GM21528 (cell line): ENCODE measurements at regions not wholly inside any gene's neighbourhood (a gene's known extent, or its start where the extent isn't known, plus 50 kb on each side); places are given as distances from the start of the nearest gene placed in this dataset.

Source experiments
- ATAC-seq: cut with Tn5 transposase; IDR thresholded peaks from one replicate; pipeline ENCODE4 v1.9.1; 2021; ENCODE audit warnings: mild to moderate bottlenecking, moderate library complexity; ENCODE audit not compliant: unreplicated experiment, low FRiP score

DNA sequence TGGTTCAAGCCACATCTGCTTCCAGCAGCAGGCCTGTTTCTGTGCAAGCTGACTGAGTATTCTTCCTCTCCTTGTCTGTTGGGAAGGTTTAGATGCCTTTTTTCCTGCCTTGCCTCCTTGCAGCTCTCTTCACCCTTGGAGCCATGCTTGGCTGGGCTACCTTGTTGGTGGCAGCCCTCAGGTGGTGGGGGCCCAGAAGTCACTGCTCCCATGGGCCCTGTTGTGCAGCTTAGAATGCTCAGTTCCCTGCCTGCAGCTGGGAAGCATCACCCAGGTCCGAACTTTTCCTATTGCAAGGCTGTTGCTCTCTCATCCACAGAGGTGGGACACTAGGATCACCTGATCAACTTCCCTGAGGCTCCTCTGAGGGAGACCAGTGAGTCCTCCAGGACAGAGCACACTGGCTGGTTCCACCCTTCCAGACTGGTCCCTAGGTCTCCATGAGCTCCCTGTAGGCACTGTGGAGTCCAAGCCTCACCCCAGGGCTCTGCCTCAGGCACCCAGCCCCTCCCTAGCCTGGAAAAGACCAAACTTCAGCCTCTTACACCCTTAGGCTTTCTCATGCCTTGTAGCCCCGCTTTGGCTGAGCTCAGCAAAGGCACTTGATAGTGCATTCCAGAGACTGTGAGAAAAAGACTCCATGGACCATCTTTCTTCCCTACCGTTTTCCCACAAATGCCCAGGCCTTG is 219.3 kb upstream of the SH3BP4 start:
- no peak for ATAC-seq

DNA sequence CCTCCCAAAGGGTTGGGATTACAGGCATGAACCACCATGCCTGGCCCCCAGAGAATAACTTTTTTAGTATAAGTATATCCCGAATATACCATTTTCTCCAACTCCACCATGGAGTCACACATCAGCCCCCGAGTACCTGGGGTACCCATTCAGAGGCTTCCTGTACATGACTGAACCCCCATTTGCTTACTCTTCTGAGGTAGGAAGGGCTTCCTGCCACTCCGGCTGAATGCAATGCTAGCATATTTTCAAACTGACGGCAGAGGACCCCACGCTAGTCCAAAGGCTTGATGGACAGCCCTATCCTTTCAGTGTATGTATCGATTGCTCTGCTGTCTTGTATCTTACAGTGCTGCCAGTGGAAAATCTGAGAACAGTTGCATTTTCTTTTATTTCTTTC is 220.6 kb upstream of the SH3BP4 start:
- ATAC-seq, result no peak

DNA sequence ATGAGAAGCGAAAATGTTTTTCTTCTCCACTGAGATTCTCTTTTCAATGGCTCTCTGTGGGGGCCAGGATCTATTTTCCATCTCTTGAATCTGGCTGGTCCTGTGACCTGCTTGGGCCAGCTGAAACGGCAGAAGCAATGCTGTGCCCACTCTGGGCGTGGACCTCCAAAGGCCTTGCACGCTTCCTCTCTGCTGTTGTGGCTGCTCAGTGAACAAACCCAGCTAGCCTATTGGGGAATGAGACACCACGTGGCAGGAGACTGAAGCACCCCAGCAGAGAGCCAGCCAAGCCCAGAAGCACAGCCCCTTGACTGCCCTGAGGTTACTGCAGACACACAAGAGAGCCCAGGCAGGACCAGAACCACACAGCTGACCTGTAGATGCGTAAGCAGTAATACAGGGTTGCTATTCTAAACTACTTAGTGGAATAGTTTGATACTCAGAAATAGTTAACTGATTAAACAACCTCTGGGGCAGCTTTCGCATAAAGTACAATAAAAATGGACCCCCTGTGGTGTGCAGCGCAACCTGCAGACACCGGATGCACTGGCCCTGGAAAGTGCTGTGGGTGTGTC is 221.7 kb upstream of the SH3BP4 start:
- ATAC-seq, result no peak

DNA sequence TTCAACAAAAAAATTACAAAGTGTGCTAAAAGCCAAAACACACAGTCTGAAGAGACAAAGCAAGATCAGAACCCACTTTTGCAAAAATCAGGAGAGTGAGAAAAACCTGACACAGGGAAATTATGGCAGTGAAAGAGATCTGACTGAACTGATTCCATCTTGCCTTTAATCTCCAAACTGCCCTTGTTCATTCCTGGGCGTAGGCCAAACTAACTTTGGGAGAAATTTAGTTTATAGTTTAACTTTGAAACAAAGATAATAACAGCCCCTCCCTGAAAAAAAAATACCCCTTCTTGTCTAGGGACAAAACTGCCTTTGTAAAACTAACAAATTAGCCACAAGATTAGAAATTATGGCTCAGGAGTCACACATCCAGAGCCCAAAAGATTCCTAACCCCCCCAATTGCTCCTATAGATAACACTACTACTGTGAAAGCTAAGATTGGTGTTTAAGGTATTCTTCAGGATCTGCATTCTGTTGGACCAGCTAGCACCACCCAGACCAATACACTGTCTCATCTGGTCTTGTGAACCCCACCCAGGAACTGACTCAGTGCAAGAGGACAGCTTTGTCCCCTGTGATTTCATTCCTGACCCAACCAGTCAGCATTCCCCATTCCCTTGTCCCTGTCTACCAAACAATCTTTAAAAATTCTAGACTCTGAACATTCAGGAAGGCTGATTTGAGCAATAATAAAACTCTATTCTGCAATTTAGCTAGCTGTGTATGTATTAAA is 226.1 kb upstream of the SH3BP4 start:
- no peak for ATAC-seq

DNA sequence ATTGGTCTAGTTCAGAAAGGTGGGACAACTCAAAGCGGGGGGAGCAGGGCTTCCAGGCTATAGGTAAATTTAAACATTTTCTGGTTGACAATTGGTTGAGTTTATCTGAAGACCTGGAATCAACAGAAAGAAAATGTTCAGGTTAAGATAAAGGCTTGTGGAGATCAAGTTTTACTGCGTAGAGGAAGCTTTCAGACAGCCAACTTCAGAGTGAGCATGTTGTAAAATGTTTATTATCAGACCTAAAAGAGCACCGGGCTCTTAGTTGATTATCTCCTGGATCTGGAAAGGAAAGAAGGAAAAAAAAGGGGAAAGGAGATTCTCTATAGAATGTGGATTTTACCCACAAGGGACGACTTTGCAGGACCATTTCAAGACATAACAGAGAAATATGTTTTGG is 227.0 kb upstream of the SH3BP4 start:
- no peak for ATAC-seq

DNA sequence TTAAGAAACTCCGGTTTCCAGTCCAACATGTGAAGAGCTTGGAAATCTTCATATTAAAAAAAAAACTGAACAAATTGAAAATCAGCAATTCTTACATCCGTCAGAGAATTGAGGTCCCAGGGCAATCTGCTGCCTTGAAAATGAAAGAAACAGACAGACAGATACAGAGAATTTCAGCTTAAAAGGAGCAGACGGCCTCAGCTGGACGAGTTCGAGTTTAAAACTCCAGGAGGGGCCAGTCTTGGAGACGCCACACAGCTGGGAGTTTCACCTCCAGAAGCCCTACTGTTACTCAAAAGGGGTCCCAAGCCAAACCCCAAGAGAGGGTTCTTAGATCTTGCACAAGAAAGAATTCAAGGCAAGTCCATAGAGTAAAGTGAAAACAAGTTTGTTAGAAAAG is 226.5 kb upstream of the ARL4C start:
- no peak for ATAC-seq

DNA sequence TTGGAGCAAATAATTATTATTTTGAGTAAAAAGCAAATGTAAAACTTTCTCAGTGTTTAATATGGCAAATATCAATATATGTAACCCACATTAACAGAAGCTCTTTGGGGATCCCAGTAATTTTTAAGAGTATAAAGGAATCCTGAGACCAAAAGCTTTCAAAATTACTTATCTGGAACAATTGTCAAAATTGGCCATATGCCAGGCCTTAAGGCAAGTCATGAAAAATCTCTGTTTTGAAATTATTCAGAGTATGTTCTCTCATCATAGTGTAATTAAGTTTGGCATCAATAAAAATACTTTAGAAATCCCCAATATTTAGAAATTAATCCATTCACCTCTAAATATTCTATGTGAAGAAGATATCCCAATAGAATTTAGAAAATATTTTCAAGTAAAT is 225.3 kb upstream of the ARL4C start:
- no peak for ATAC-seq

DNA sequence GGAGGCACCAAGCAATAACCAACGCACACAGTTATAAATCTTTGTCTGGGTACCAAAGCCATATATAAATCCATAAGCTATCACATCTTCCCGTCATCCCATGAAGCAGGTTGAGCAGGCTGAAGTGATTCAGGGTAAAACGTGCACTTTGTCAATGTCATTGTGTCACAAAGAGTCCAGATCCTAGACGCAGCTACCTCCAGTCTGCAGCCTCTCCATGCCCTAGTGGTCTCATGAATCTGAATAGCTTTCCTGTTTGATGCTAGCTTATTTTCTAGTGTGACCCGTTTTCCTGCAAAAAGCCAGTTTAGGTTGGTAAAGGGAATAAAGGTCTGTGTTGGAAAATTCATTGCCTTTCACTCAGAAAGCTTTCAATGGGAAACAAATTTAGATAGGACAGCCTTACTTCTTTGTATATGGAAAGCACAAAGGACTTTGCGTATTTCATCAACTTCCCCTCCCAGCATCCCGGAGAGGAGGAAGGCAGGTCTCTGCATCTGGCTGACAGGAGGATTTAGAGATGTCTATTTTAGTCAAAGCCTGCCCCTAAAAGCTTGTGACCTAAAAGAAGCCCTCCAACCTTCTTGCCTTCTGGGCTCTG is 222.3 kb upstream of the ARL4C start:
- ATAC-seq, result no peak

DNA sequence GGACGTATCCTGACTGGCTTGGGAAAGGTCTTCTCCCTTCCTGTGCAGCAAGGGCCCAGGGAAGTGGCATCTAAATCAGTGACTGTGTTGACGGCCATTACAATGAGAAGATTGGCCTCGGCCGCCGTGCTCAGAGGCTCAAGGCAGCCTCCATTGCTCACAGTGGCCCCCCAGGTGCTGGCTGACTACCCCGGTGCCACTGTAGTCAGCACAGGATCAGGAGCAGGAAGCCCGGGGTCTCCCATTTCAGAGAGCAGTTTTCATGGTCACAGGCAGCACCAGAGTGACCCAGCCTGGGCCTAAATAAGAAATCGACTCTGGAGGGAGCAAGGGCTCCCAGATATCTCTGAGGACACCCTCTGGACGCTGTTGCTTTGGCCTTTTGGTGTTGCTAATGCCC is 219.4 kb upstream of the ARL4C start:
- ATAC-seq, result no peak

DNA sequence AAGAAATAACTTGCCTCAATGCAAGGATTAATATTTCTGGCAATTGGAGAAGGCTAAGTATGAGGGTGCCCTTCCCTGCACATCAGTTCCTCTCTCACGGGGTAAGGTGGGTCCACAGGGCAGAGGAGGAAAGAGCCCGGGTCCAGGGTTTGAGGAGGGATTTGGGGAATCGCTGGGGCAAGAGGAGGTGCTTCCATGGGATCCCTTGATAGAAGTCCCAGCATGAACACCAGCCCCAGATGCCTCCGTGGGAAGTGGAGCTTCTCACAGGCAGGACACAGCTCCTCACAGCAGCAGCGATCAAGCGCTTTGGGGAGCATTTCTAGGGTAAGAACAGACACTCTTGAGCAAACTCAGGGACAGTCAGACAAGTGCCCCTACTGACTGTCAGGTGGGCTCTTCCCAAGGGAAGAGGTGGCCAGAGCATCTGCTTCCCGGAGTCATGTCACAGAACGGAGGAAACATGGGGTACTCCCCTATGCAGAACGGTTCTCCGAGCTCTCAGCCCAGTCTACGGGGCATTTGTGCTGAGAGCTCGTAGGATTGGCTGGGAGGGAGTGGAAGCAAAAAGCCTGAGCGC is 218.9 kb upstream of the ARL4C start:
- ATAC-seq, result no peak

DNA sequence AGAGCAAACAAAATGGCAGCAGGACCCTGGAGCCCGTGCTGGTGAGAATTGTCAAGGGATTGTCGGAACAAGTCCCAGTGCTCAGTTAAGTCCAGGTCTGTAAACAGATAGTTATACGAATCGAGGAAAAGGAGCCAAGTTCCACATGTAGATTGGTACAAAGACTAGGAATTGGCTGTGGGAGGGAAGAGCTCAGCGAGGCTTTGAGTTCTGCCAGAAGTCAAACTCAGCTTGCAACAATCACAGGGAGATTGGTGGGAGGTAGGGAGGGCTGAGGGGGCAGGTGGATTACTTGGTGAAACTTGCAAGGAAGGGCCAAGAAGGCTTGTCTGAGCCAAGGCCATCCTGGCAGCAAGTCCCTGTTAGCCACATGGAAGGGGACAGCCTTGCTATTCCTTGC is 217.8 kb upstream of the ARL4C start:
- ATAC-seq, result no peak

DNA sequence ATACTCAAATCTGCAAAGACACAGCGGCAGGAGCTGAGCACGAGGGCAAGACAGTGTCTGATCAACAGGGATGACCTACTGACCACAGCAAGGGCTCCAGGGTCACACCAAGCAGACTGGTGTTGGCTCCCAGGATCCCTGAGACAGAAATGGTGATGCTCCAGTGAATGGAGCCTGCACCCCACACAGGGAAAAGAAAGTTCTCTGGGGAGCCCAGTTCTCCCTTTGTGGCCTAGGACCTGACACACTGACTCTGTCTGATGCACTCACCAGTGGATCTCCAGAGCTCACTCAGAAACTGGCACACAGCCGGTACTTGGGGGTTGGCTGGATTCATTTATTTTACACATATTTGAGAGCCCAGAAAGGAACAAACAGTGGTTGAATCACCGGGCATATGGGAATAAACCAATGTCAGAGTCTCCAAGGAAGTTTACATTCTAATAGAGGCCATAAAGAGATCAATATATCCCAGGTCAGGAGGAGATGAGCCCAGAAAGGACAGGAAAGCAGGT is 215.6 kb upstream of the ARL4C start:
- no peak for ATAC-seq

DNA sequence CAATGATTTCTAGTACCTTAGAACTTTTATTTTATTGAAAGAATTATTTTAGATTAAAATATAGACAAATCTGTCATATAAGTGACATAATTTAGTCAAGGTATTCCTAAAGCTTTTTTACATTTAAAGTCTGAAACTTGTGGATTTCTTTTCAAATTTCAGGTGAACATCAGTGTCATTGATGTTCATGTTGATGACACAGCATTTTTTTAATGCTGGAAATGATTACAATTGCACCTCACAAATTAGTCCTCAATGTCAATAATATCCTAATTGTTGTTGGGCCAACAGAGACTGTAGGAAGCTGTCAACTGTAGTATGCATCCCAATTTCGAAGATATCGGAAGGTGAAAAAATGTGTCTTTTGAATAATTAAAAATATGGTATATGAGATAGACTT is 214.4 kb upstream of the ARL4C start:
- ATAC-seq, result no peak

DNA sequence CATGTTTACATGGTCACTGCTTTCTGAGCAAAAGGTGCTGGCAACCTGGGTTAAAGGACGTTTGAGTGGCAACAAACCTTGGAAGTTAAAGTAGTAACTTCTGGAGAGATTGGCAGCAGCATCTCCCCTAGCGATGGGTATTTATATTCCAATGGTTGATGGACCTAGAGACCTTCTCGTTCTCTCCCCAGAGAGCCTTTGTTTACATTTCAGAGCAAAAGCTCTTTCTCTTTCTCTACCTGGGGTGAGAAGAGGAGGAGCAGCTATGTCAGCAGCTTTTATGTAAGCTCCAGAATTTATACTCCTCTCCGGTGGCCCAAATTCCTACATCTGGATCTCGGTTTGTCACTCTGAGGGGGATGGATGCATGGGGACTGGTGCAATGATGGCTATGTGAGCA is 213.7 kb upstream of the ARL4C start:
- no peak for ATAC-seq

DNA sequence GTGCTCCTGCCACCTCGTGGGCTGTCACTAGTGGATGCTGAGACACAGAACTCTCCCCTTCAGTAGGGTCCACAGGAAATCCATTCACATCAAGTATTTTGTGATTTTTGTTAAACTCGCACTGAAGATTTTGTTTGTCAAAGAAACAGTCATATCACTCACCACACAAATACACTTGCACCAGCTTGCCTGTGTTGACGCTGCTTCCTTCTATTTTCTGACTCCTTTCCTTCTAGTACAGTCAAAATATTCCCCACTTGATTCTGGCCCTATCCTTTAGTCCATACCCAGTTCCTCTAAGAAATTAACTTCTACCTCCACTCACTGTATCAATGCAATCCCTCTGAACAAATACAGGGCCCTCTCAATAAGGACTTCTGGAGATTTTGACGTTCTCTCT is 213.2 kb upstream of the ARL4C start:
- no peak for ATAC-seq

DNA sequence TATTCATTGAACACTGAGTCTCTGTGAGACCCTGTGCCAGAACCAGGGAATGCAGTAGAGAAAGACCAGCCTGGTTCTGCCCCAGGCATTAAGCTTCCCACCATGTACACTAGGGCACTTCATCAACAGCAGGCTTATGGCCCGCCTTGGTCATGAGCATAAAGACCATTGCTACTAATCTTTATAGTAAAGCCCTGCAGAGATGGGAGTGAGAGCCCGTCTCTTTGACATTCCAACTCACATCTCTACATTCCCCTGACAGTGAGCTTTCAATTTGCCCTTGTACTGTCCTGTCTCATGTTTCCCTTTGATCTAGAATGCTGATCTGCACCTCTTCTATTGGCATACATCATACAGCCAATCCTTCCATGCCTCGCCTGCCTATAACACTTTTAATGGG is 211.8 kb upstream of the ARL4C start:
- no peak for ATAC-seq

DNA sequence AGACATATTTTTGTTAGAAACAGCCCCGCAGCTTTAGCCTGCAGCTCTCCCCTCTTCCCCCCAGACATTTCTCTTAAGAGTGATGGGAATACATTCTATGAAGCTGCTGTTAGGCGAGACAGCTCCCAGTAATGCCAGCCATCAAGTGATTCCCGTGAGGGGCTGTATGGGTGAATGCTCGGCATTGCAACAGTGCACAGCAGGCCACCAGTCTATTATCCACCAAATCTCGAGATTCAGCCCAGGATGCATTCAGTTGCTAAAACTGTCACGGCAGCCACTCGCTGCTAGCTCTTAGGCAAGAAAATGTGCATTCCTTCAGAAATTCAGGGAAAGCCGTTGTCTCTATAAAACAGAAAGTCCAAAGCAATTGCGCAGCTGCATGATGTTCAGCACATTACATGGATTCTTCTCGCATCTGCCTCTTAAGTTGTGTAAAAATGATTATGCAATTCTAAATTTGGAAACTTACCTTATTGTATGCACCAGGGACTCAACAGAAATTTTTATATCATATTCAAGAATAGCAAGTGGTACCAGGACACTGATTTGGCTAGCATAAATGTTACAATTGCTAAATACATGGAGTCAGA is 211.3 kb upstream of the ARL4C start:
- ATAC-seq, result no peak

DNA sequence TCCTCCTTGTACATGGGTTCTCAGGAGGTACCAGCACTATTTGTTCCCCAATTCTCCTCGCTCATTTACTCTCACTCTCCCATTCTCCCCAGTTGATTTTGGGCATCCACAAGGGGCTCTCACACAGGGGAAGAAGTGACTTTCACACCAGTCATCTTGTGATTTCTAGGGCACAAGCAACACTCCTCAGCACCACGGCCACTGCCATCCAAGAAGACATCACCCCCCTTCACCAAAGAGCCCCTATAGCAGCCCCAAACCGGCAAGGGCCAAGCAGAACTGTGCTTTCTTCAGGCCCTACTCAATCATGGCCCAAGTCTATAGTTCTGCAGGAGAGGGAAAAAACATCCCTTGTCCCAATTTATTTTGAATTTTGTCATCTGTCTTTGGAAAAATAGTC is 209.2 kb upstream of the ARL4C start:
- no peak for ATAC-seq

DNA sequence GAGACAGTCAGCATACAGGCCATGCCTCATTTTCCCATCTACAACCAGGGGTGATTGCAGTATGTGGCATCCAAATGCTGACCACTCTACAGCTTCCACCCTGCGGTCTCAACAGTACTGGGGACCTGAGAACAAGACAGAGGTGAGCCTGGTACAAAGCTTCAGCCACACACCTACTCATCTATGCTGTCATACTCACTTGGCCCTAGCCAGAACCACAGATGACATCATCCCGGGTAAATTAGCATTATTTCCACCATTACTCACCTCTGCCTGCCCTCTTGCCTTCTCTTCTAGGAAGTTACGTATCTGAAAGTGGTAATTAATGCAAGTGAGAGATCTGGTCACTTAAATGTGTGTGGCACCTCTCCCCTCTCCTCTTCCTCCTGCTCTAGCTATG is 208.2 kb upstream of the ARL4C start:
- no peak for ATAC-seq

DNA sequence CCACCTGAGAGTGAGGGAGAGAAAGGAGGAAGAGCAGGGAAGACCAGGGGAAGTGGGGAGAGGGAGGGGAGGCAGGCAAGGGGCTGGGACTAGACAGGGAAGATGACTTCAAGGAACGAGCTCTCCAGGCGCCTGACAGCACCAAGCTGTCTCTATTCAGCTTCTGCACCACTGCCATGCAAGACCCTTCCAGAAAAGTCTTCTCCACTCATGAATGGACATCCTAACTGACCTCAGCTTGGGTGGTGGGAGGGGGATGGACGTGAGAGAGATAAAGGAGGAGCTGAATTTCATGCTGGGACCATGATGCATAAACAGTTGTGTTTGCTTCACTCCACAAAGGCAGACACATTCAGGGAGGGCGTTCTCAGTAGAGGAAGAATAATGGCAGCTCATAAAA is 206.4 kb upstream of the ARL4C start:
- ATAC-seq, result no peak

DNA sequence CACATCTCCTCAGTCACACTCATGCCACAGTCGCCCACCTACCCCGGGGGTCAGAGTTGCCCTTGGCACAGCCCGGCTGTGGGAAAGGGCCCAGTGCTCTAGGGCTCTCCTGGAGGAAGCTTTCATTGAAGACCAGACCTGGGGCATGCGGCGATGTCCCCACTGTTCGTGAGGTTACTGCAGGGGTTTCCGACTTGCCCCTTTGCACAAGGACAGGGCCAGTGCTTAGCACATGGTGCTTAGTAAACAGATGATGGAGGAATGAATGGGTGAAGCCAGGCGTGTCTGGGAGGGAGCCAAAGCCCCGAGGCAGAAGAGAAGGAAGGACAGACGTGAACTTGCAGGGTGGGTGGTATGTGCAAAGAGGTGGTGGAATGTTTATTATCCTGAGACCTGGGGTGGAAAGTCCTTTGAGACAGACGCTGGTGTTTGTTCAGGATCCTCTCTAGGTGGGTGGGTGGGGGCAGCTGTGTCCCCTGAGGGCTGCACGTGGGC is 205.9 kb upstream of the ARL4C start:
- no peak for ATAC-seq
